ELR (cell line): ENCODE measurements at regions not wholly inside any gene's neighbourhood (a gene's known extent, or its start where the extent isn't known, plus 50 kb on each side); places are given as distances from the start of the nearest gene placed in this dataset.

Experiments
- DNase-seq: peaks from one replicate; pipeline ENCODE4 v3.0.0-alpha.2; 2015; ENCODE audit warnings: low read depth

DNA sequence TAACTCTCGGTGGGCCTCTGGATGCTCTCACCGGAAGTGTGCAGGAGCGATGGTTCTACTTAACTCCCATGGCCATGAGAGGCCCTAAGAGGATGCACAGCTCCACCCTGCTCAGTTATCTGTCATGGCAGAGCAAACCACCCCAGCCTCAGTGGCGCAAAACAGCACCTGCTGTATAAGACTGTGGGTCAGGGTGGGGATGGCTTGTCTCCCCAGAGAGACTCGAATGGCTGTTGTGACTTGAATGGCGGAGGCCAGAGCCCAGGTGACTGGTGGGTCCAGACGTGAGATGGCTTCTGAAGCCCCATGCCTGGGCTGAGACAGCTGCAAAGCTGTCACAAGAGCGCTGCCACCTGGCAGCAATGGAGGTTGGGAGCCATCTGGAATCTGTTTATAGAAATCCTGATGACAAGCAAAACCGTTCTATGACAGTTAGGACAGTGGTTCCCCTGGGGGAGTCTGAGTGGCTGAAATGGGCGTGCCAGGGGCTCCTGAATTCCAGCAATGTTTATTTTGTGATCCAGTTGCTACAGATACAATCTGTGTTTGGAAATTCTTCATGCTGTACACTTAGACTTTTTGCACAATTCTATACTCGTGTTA is 490.5 kb downstream of the TCERG1L start:
- no peak for DNase-seq

DNA sequence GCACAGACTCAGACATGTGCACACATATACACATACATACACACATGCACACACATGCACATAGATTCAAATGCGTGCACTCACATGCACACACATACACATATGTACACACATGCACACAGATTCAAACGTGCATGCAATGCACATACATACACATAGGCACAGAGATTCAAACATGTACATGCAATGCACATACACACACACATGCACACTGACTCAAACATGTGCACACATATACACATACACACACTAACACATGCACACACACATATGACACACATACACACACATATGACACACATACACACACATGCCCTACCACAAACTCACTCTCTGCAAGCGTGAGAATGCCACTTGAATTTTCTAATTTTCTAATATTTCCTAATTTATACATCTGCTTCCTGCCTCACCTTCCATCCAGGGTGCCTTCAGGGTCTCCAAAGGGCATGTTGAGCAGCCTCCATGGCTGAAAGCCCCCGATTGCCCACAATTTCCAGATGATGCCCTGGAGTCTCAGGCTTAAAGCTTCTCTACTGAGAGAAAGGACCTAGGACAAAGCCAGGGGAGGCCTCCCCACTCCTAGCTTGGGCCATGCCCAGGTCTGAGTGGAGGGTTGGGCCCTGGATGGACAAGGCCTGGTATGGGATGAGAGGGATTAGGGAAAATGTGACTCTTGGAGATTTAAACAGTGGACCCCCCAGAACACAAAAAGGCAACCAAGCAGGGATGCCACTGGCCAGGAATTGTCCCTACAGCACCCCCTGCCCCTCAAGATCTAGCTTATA is 487.1 kb downstream of the TCERG1L start:
- DNase-seq: no peak

DNA sequence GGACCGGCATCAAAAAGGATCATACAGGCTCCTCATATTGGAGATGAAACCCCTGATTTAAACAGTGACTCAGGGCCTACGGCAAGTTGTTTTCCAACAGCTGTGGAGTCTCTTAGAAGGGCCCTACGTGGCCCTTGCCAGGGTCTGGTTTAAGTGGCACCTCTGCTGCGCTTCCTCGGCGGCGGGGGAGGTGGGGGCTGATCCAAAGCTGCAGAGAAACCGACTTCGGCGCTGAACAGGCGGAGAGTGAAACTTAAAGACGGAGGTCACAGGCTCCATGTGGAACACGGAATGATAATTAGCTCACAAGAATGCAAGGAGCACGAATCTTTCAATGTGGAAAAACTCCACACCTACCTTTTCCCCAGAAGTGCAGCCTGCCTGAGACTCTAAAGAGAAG is 477.9 kb downstream of the TCERG1L start:
- DNase-seq: no peak

DNA sequence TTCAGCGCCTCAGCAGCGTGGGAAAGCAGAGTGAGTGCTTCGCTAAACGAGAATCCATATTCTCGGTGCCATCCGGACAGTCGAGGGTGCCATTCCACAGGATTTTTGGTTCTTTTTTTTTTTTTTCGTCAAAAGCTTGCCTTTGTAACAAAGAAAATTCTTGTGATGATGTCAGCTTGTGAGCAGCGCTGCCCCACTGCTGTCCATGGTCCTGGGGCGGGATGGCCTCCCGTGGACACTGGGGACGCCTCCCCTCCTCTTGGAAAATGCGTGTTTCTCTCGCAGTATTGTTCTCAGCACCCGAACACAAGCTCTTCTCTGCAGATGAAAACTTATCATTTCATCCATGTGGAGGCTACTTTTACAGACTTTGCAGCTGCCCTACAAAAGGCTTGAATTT is 477.4 kb downstream of the TCERG1L start:
- no peak for DNase-seq

DNA sequence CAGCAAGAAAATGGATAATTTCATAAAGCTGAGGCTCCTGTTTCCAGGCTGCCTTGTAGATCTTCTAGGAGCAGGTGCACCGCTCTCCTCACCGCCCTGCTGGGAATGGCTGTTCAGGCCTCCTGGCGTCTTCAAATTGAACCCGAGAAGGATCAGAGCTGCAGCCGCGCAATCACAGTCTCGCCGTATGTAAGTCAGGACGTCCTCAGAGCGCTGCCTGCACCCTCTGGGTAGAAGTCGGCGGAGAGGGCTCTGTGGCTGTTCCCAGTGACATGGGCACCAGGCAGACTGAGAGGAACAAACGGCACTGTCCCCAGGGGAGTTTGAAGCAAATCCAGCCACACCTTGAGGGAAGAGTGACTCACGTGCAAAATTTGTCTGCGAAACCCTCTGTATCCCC is 476.9 kb downstream of the TCERG1L start:
- no peak for DNase-seq

DNA sequence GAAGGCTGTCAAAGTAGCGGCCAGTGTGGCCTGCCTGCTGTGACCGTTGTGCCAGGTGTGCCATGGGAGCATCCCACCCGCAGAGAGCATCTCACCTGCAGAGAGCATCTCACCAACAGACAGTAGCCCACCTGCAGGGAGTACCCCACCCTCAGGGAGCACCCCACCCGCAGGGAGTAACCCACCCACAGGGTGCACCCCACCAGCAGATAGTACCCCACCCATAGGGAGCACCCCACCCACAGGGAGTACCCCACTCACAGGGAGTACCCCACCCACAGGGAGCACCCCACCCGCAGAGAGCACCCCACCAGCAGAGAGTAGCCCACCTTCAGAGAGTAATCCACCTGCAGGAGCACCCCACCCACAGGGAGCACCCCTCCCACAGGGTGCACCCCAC is 476.5 kb downstream of the TCERG1L start:
- DNase-seq: no peak

DNA sequence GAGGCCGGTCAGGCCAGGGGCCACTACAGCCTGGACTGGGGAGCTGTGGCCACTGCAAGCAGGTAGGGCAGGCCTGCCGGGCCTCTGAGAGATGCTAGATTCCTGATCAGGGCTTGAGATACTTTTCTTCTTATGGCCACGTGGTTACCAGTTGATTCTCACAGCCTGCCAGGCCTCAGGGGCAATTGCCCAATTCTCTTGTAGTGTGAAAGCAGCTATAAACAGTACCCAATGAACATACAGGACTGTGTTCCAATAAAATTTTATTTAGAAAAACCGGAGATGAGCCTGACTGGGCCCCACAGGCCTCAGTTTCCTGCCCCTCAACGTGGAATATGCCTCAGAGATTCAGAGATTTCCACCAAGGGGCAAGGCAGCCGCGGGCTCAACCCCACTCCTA is 475.2 kb downstream of the TCERG1L start:
- DNase-seq: no peak

DNA sequence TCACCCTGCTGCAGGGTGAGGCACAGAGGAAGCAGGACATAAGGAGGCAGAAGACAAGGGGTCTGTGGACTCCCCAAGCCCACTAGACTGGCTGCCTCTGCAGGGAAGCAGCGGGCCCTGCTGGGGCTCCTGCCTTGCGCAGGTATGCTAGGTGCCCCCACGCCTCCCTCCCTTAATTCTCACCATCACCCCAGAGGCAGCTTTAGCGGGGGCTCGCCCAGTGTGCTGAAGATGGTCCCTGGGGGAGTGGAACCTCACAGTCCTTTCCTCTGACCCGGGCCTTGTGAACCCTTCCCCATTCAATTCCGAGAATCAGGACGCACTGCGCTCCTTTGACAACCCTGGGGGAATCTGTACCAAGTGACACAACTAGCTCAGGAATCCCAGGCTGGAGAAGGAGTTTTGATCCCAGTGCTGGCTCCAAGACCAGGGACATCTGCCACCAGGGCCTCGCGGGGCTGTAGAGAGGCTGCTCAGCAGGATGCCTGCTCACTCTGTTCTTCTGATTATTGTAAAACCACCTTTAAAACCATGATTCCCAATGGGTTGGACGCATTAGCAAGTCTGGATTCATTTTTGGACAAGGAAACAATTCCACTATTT is 468.4 kb downstream of the TCERG1L start:
- no peak for DNase-seq

DNA sequence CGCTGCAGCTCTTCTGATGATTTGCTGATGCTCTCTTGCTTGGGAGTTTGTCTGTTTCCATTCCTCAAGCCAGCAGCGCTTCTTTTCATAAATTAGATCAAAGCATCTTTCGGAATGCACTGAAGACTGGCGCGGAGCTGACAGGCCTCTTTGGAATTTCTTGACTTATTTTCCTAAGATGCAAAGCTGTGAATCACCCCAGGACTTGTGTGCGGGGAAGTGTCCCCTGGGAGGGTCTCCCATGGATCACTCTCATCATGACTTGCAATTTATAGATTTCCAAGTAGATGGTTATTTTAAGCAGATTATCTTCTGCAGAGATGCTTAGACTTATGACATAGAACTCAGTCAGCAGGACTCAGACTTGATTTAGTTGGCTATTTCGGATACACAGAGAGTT is 467.2 kb downstream of the TCERG1L start:
- DNase-seq: no peak

DNA sequence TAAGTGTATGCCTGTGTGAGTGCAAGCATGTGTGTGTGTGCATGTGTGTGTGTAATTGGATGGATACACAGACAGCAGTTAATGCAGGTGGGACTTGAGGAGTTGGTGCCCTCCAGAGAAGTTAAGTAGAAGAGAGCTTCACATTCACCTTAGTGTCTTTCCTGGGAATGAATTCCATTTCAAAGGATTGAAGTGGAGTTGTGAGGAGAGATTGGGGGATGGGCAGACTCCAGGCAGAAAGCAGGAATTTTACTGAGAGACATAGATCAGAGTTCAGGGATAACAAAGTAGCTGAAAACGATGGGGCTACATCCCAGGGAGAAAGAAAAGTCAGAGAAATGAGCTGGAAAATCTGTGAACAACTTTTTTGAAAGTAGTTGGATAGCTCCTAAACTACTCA is 464.4 kb downstream of the TCERG1L start:
- no peak for DNase-seq

DNA sequence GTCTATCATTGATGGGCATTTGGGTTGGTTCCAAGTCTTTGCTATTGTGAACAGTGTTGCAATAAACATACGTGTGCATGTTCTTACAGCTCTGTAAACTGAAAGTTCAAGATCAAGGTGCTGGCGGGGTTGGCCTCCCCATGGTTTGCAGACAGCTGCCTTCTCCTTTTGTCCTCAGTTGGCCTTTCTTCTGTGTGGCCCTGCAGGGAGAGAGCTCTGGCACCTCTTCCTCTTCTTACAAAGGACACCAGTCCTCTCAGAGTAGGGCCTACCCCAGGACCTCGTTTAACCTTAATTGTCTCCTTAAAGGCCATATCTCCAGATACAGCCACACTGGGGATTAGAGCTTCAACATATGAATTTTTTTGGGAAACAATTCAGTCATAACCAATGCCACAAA is 462.7 kb downstream of the TCERG1L start:
- DNase-seq: no peak

DNA sequence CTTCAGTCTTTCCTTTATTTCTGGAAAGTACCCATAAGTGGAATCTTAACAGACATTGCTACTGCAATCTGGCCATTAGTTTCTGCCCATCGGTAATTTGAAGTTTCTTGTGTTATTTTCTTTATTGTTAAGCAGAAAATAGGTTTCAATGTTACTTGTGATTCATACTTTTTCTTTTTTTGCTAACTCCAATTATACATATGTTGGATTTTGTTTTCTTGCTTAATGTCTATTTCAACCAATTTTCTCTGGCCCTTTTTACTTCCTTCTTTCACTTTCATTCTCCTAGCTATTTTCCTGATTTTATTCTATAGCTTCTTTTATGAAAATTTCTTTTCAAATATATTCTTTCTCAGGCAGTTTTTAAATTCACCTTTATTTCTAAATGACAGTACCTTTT is 457.4 kb downstream of the TCERG1L start:
- DNase-seq: no peak

DNA sequence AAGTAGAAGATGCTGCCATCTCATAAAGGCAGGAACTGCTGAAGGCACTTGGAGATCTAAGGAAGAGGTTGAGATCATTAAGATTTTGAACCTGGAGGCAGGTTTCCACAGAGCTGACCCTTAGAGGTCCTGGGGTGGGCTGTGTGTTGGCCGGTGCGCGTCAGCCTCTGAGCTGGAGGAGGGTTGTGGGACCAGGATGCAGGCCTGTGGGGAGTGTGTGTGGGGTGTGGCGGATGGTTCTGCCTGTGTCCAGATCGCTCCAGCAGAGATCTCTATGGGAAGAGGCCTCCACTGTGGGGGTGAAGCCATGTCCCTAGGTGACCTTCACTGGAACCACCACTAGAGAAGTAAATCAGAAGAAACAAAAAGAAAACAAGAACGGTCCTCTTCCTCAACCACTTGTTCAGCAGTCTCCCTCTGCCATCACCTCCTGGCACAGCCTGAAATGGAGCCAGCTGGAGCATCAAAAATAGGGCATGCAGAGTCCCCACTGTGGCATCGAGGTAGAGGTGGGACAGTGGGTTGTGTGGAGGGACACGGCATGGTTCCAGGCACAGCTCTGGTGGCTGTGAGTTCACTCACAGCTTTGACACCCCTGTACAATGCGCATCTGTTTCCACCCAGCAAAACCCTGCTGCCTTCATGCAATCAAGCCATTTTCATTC is 453.8 kb downstream of the TCERG1L start:
- DNase-seq: no peak

DNA sequence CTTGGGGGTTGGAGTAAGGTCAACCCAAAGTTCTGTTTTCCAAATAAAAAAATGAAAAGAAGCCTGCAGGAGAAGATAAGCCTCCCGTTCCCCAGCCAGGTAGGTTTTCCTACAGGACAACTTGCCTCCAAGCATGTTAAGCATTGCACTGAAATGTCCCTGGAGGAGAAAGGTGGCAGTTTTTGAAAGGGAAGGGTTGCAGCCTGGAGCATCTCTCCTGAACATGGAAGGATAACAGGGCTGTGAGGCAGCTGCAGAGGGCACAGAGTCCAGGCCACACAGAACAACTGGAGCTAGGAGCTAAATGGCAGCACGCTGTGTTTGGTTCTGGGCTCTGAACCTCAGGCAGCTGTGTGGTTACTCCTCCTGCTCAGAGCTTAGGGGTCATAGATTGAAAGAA is 452.9 kb downstream of the TCERG1L start:
- no peak for DNase-seq

DNA sequence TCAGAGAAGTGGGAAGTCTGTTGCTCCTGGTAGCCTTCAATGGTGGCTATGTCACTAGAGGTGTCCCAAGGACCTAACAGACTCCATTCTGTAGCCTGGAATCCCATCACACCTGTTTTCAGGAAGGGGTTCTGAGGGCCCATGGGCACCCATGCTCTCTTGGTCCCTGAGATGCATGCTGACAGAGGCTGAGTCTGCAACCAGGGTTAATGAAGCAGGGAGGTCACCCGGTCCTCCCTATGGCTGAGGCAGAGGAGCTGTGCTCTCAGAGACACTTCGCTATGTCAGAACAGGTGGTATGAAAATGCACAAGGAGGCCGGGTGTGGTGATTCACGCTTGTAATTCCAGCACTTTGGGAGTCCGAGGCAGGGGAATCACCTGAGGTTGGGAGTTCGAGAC is 452.1 kb downstream of the TCERG1L start:
- no peak for DNase-seq

DNA sequence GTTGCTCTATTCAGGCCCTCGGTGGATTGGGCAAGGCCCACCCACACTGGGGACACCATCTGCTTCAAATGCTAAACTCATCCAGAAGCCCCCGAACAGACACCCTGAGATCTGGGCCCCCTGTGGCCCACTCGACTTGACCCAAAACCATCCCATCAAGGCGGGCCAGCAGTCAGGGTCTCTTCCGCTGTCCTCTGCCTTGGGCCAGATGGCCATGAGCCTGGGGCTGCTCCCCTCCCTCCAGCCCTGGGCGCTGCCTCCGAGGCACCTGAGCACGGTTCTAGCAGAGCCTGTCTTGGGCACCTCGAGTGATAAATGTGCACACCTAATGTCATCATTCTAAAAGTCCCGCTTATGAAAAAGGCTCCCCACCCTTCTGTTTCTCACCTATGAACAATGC is 449.4 kb downstream of the TCERG1L start:
- no peak for DNase-seq

DNA sequence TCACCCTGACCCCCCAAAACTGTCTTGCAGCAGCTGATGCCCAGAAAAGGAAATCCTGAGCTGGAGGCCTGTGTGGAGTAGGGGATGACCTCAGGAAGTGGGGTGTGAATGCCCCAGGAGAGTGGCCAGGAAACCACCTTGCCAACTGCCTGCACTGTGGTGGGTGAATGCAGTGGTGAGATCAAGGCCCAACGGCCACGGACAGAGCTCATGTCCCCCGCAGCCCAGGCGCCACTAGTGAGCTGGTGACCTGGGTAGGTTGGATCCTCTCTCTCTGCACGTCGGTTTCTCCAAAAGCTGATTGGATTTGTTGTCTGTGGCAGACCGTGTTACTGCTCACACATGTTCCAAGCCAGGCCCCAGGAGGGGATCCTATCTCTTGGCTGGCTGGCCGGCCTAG is 448.9 kb downstream of the TCERG1L start:
- DNase-seq: no peak

DNA sequence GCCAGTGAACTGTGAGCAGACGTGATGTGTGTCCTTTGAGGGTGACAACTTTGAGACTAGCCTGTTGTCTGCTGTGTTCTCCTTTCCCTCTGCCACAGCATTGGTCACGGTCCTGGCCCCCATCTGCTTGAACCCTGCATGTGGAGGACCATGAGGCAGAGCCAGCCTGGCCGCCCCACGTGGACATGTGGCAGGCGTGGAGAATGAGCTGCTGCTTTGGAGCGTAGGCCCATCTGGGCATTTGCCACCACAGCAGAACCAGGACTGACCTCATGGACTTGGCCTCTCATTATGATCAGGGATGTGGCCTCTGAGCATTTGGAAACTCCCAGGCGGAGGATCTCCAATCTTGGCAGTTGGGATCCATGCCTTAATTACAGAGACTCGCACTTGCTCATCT is 448.5 kb downstream of the TCERG1L start:
- DNase-seq: no peak

DNA sequence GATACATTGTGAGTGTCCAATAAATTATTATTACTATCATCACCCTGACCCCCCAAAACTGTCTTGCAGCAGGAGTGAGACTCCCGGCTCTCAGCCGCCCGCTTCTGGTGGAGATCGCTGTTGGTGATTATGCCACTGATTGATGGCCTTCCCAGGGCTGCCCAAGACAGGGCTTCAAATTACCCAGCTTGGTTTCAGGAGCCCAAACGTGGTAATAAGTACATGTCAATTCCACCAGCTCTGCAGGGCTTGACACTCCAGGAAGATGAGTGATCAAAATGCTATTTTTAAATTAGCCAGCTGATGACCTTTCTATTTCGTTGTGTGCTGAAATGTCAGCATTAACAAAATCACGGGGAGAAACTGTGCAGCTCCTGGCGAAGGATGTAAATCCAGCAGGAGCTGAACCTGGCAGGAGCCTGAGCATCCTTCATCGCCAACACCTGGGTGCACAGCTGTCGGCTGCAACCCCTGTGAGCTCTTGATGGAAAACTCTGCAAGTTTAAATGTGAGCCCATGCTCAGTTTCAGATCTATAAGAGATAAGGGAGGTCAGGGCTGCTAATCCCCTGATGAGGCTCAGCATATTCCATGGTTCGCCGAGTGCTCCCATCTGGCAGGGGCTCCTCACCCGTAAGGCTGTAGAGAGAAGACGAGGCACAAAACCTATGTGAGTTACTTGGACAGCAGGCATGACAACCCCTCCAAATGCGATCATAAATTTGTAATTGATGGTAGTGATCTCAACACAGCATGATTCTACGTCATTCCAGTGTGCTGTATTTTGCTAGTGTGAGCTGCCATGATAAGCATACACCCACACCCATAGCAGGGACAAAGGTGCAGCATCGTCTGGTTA is 446.3 kb downstream of the TCERG1L start:
- no peak for DNase-seq

DNA sequence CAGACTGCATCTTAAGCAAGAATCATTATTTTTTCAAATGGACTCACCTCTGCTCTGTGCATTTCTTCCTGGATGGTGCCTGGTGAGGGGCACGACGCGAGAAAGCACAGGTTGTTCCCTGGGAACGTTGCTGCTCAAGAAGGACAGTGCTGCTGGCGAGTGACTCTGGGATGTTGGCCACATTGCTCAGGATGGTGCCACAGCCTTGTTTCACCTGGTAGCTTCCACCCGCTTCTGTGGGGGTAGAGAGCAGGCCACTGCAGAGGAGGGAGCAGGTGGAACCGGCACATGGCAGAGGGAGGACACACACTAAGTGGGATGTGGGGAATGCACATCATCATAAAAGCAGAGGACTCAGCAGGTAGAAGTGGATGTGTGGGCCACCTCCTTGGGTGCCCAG is 444.7 kb downstream of the TCERG1L start:
- DNase-seq: no peak

DNA sequence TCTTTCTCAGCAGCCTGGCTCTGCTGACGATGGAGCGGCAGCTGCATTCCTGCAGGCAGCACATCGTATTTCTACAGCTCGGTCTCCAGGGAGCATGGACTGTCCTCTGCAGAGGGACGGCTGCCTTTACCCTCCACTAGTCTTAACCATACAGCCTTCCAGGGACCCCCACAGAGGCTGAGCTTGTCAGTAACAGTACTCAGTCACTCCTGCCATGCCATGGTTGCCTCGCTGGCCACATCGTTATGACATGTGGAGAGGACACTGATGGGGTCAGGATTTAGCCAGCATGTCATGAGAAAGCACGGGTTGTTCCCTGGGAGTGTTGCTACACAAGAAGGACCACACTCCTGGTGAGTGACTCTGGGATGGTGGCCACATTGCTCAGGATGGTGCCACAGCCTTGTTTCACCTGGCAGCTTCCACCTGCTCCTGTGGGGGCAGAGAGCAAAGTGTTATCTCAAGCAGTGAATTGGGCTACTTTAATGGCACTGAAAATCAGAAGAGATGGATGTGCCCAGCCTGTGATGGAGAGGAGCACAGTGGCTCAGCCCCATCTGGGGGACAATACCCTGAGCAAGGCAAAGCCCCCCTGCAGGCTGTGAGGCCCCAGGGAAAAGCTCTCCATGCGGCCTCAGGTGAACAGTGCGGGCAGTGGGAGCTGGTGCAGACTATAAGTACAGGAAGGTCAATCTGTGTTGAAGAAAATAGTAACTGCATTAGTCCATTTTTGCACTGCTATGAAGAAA is 443.9 kb downstream of the TCERG1L start:
- no peak for DNase-seq
